ENCODE measurements at regions not wholly inside any gene's neighbourhood (a gene's known extent, or its start where the extent isn't known, plus 50 kb on each side); places are given as distances from the start of the nearest gene placed in this dataset.

DNA sequence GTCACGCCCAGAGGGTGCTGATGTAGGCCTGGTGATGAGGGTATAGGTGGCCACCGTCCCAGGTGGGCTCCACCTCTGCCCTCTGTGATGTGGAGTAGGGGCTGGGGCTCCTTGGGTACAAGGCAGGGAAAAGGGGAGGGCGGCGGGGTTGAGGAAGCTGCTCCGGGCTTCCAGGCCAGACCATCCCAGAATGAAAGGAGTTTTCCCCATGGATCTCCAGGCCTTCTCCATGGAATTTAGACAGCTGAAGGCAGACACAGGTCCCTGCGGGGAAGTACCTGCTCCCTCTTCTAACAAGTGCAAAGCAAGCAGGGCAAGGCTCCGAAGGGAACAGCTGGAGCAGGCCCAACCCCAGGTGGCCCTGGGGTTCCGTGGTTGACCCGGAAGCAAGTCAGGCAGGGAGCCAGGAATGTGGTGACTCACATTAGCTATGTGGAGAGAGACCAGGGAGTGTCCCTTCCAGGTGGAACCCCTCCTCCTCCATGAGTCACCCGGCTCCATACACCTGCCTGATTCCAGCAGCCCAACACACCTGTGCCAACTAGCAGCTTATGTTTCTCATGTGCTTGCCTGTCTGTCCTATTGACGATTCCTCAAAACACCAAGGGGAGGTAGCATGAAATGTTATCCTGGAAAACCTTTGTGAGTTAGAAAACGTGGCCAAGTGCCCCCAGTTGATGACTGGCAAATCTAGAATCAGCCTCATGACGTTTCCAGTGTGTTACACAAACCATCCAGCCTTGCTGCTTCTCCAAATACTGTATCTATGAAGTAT is 59.7 kb upstream of the SNX9 start:
- WGBS, 2 donors (ENCODE audit: low coverage in 1 of 2), result 43% methylated on average over 13 of the region's 13 CpGs; no CpG with 5 or more reads in 1 of the 2 donors
- H3K4me3 ChIP-seq, result no peak overlapping the region
- H3K4me1 ChIP-seq, result peaks cover 26 to 52% (median 40%) of the 10 kb centered on the region in 4 donors
- in situ Hi-C loops (cut with MboI; ENCODE audit: low pct_ligation_motif_present in 1 of 4, low pct_unique_long_range_greater_than_20kb in 1 of 4, low sequenced_read_pairs in 3 of 4), result loop anchor here in 3 of 4 donors (5.0 to 25.0 kb wide), 3 partner anchors 51 to 299 kb away; no protein-coding TSS in a partner anchor
- intact Hi-C loops (cut with DNase I; ENCODE audit: low total_unique reads), result no loop called here
- TF ChIP-seq EP300 (IDR thresholded peaks at IDR 0.05; ENCODE audit: low read depth) (no peak), POLR2A (IDR thresholded peaks at IDR 0.05) (peak; percentile 44), POLR2AphosphoS5 (IDR thresholded peaks at IDR 0.05) (peak; percentile 48 to 86 (median 85))
- no peaks in the 10 kb centered on the region for H3K27me3 ChIP-seq
- H3K9me3 ChIP-seq, result no peaks in the 10 kb centered on the region
- DNase-seq, result peak; percentile 97
- no peaks in the 10 kb centered on the region for H3K36me3 ChIP-seq
- H3K27ac ChIP-seq, result peak overlapping the region; percentile 80 to 84 (median 81)

DNA sequence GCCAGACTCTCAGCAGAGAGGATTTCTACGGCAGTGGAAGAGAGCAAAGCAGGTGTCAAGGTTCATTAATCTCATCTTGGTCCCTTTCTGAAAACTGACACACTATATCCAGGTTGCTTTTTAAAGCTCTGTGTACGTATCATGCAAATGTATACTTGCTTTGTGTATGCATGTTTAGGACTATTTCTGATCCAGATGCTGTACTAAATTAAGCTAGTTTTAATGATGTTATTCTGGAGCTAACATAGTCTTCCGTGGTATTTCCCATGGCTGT is 59.2 kb upstream of the SNX9 start:
- WGBS, 2 donors (ENCODE audit: low coverage in 1 of 2), result 14 to 24% methylated on average over 2 to 3 of the region's 3 CpGs
- peak overlapping the region; percentile 80 to 84 (median 81) for H3K27ac ChIP-seq
- H3K4me1 ChIP-seq, result peaks cover 26 to 52% (median 40%) of the 10 kb centered on the region in 4 donors
- TF ChIP-seq EP300 (IDR thresholded peaks at IDR 0.05; ENCODE audit: low read depth) (no peak), POLR2AphosphoS5 (IDR thresholded peaks at IDR 0.05) (no peak)
- TF ChIP-seq, protein P1, sequence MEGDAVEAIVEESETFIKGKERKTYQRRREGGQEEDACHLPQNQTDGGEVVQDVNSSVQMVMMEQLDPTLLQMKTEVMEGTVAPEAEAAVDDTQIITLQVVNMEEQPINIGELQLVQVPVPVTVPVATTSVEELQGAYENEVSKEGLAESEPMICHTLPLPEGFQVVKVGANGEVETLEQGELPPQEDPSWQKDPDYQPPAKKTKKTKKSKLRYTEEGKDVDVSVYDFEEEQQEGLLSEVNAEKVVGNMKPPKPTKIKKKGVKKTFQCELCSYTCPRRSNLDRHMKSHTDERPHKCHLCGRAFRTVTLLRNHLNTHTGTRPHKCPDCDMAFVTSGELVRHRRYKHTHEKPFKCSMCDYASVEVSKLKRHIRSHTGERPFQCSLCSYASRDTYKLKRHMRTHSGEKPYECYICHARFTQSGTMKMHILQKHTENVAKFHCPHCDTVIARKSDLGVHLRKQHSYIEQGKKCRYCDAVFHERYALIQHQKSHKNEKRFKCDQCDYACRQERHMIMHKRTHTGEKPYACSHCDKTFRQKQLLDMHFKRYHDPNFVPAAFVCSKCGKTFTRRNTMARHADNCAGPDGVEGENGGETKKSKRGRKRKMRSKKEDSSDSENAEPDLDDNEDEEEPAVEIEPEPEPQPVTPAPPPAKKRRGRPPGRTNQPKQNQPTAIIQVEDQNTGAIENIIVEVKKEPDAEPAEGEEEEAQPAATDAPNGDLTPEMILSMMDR (IDR thresholded peaks at IDR 0.05), result no peak
- in situ Hi-C loops (cut with MboI; ENCODE audit: low pct_ligation_motif_present in 1 of 4, low pct_unique_long_range_greater_than_20kb in 1 of 4, low sequenced_read_pairs in 3 of 4) (loop anchor here in 3 of 4 donors (5.0 to 25.0 kb wide), 3 partner anchors 51 to 298 kb away; no protein-coding TSS in a partner anchor), intact Hi-C loops (cut with DNase I; ENCODE audit: low total_unique reads) (no loop called here)
- no peaks in the 10 kb centered on the region for H3K36me3 ChIP-seq
- peak overlapping the region in 1 of 4 donors; percentile 6 for H3K4me3 ChIP-seq
- H3K27me3 ChIP-seq, result no peaks in the 10 kb centered on the region
- H3K9me3 ChIP-seq, result no peaks in the 10 kb centered on the region
- no peak for DNase-seq

DNA sequence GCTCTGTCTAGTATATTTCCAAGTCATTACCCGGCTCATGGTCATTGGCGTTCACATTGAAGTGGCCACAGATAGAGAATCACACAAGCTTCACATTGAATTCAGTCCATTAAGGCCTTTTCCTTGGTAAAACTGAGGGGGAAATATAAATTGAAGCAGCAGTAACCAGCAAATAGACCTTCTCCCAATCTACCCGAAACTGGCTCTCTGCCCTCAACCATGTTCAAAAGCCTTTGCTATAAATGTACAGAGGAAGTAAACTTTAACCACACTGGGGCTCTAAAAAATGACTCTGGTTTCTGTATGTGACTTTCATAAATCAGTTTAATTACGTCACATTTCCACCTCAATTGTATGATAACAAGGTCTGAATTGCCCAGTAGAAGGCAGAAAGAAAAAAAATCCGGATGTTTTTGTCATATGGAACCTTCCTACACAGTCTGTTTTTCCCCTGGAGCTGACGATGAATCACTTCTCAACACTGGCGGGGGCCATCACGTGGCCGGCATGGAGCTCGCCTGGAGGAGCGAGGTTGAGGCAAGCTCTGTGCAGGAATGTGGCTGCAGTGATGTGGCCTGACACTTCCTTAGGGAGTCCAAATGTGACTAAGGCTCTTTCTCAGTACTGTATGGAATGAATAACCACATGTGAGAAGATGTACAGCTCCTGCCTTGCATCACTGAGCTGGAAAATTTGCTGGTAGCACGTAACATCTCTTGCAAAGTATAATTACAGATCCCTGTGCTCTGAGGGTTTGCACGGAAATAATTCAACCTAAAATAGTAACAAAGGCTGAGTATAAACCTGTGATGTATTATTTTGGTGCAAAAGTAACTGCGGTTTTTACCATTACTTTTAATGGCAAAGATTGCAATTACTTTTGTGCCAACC is 58.6 kb upstream of the SNX9 start:
- peak; percentile 87 for DNase-seq
- peaks cover 26 to 52% (median 40%) of the 10 kb centered on the region in 4 donors for H3K4me1 ChIP-seq
- intact Hi-C loops (cut with DNase I; ENCODE audit: low total_unique reads), result no loop called here
- in situ Hi-C loops (cut with MboI; ENCODE audit: low pct_ligation_motif_present in 1 of 4, low pct_unique_long_range_greater_than_20kb in 1 of 4, low sequenced_read_pairs in 3 of 4), result loop anchor here in 3 of 4 donors (5.0 to 25.0 kb wide), 3 partner anchors 50 to 298 kb away; no protein-coding TSS in a partner anchor
- peak overlapping the region; percentile 80 to 84 (median 81) for H3K27ac ChIP-seq
- H3K36me3 ChIP-seq, result no peaks in the 10 kb centered on the region
- H3K27me3 ChIP-seq, result no peaks in the 10 kb centered on the region
- no peaks in the 10 kb centered on the region for H3K9me3 ChIP-seq
- H3K4me3 ChIP-seq, result peak overlapping the region in 1 of 4 donors; percentile 6
- 1 to 7% methylated on average over 14 of the region's 14 CpGs for WGBS, 2 donors (ENCODE audit: low coverage in 1 of 2)
- TF ChIP-seq POLR2A (IDR thresholded peaks at IDR 0.05) (peak; percentile 43), POLR2AphosphoS5 (IDR thresholded peaks at IDR 0.05) (peak; percentile 36 to 78 (median 68)), EP300 (IDR thresholded peaks at IDR 0.05; ENCODE audit: low read depth) (peak; percentile 46)
- TF ChIP-seq, protein P1 (IDR thresholded peaks at IDR 0.05), result peak in 1 of 5 experiments; percentile 10

DNA sequence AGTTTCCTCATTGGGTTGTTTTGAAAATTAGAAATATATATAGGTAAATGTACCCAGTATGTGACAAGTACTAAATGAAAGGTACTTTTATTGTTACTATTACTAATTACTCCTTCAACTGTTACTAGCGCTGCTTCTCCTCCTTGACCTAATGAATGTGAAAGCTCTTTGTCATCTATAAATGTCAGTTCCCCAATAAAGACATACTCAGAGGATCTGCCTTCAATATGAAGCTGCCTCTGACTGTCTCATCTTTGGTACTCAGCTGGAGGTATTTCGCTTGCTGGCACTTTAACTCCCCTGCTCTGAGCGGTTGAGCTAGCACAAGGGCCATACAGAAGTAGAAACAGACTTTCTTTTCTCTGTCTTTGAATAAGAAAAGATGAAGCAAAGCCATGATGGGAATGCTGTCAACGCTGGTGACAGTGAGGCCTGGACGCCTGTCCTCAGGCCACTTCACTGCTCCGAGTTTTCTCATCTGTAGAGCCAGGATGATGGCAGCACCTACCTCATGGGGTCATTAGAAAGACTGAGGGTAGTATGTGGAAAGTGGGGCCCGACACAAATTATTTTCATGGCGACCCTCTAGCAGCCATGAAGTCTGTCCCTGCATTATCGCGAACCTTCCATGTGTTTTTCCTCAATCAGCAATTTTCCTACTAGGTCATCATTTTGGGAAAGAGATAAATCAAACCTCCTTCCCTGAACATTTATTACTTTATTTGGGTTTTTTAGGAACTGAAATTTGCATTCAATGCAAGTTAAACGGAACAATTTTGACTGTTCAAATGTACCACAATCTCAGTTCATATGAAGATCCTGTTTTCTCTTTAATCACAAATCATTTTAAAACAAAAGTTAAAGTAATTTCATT is 55.9 kb upstream of the SNX9 start:
- 92 to 94% methylated on average over 9 to 11 of the region's 11 CpGs for WGBS, 2 donors (ENCODE audit: low coverage in 1 of 2)
- H3K4me3 ChIP-seq, result no peak overlapping the region
- no peaks in the 10 kb centered on the region for H3K9me3 ChIP-seq
- no peak for DNase-seq
- intact Hi-C loops (cut with DNase I; ENCODE audit: low total_unique reads) (no loop called here), in situ Hi-C loops (cut with MboI; ENCODE audit: low pct_ligation_motif_present in 1 of 4, low pct_unique_long_range_greater_than_20kb in 1 of 4, low sequenced_read_pairs in 3 of 4) (loop anchor here in 2 of 4 donors (10.0 to 25.0 kb wide), 2 partner anchors 48 to 295 kb away; no protein-coding TSS in a partner anchor)
- H3K36me3 ChIP-seq, result no peaks in the 10 kb centered on the region
- H3K27me3 ChIP-seq, result no peaks in the 10 kb centered on the region
- TF ChIP-seq POLR2AphosphoS5 (IDR thresholded peaks at IDR 0.05) (no peak), EP300 (IDR thresholded peaks at IDR 0.05; ENCODE audit: low read depth) (no peak), POLR2A (IDR thresholded peaks at IDR 0.05) (no peak)
- TF ChIP-seq, protein P1 (IDR thresholded peaks at IDR 0.05), result no peak
- H3K27ac ChIP-seq, result peak overlapping the region; percentile 16 to 60 (median 40)
- H3K4me1 ChIP-seq, result peaks cover 18 to 31% (median 29%) of the 10 kb centered on the region in 4 donors
